ENCODE measurements at regions not wholly inside any gene's neighbourhood (a gene's known extent, or its start where the extent isn't known, plus 50 kb on each side); places are given as distances from the start of the nearest gene placed in this dataset.

DNA sequence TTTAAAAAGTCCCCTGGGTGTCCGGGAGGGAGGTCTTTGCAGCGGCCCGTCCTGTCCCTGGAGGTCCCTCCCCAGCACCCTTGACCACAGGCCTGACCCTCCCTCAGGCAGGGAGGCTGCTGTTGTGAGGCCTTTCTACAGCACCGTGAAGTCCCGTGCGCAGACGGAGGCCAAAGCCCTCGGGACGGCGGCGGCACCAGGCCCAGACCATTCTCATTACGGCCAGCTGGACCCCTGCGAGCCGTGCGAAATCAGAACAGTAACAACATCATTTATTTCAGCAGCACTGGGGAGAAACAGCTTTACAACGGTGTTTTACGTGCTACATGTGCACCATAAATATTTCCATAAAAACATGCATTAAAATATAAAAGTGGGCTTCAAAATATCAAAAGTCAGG, 101.4 kb upstream of the ACTRT2 start:
- no peak for DNase-seq

DNA sequence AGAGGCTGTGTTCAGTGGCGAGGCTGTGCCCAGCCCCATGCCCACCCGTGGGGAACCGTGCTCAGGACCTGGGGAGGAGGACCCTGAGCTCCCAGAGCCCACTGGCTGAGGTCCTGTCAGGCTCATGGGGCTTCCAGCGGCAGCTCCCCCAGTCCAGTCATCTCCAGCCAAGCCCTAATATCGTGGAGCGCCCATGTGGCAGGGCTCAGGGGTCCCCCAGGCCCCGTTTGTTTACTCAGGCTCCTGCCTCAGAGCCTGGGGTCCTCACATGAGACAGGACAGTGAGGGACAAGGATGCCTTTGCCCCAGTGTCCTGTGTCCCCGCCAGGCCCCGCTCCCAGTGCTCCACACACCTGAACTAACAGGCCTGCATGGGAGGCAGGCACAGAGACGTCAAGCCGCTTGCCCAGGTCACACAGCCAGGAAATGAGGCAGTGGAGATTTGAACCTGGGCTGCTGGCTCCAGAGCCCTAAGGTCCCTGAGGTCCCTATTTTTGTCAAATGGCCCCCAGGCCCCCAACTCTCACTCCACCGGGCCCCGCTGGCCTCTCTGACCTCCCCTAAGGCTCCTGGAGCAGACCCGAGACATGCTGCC, 100.7 kb upstream of the ACTRT2 start:
- DNase-seq: no peak

DNA sequence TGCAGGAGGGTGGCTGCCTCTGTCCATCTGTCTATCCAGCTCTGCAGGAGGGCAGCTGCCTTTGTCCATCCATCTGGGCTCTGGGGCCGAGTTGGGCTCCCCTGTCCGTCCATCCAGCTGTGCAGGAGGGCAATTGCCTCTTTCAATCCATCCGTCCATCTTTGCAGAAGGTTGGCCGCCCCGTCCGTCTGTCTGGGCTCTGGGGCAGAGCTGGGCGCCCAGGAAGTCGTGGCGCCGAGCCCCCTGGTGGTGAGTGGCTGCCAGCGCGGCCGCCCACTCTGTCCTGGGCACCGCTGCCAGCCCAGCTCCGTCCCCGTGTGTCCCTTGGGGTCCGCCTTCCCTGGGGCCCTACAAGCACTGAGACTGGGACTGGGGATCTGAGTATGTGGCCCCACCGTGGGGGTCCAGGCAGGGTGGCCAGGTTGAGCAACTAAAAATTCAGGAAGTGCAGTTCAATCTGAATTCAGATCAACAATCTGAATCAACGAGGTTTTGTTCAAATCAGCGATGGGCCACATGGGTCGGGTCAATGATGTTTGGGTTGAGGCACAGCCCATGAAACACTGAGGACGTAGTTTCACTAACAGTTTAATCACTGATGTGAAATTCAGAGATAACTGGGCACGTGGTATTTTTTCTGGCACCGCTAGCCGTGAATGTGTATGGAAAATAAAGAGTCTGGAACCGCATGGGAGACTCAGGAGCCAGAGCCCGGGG, 99.1 kb upstream of the ACTRT2 start:
- no peak for DNase-seq

DNA sequence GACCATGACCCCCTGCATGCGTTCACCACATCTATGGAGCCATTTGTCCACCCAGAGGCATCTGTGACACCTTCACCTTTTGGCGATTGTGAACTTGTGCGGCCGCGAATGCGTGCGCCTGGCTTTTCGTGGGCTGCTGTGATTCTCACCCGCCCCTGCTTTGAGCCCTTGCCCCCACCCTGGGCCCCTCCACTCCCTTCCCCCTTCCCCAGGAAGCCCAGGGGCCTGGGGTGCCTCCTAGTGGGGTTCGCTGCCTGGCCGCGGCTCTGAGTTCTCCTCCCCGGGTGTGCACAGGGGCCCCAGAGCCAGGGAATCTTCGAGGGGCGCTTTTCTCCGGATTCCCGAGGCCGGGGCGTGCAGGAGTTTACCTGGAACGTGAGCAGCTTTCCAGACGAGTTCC, 97.9 kb upstream of the ACTRT2 start:
- DNase-seq: no peak

- no peak for DNase-seq
These were observed 96.0 kb upstream of the ACTRT2 start for GRCh38 chr1:2925291-2925690.

DNA sequence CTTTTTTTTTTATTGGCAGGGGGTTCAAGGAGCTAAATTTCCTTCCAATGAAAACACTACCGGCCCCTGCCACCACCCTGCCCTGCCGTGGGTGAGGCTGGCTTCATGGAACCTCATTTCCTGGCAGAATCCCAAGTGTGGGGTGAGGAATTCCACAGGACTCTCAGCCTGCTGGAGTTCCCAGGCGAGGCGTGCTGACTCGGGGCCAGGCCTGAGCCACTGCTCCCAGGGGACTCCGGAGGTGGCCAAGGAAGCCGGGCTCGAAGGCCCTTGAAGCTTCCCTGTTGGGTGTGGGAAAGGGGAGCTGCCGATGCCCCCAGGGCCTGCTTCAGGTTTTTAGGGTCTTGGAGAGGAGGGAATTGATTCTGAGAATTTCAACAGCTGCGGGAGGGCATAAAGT, 95.3 kb upstream of the ACTRT2 start:
- no peak for DNase-seq

DNA sequence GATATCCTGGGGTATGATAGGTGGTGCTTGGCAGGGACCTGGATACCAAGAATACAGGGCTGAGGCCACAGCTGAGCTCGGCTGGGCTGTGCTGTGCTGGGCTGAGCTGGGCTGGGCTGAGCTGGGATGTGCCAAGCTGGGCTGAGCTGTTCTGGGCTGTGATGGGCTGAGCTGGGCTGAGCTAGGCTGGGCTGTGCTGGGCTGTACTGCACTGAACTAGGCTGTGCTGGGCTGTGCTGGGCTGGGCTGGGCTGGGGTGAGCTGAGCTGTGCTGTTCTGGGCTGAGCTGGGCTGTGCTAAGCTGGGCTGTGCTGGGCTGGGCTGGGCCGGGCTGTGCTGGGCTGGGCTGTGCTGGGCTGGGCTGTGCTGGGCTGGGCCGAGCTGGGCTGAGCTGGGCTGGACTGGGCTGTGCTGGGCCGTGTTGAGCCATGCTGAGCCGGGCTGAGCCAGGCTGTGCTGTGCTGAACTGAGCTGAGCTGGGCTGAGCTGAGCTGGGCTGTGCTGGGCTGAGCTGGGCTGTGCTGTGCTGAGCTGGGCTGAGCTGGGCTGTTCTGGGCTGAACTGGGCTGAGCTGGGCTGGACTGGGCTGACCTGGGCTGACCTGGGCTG, 94.7 kb upstream of the ACTRT2 start:
- no peak for DNase-seq

DNA sequence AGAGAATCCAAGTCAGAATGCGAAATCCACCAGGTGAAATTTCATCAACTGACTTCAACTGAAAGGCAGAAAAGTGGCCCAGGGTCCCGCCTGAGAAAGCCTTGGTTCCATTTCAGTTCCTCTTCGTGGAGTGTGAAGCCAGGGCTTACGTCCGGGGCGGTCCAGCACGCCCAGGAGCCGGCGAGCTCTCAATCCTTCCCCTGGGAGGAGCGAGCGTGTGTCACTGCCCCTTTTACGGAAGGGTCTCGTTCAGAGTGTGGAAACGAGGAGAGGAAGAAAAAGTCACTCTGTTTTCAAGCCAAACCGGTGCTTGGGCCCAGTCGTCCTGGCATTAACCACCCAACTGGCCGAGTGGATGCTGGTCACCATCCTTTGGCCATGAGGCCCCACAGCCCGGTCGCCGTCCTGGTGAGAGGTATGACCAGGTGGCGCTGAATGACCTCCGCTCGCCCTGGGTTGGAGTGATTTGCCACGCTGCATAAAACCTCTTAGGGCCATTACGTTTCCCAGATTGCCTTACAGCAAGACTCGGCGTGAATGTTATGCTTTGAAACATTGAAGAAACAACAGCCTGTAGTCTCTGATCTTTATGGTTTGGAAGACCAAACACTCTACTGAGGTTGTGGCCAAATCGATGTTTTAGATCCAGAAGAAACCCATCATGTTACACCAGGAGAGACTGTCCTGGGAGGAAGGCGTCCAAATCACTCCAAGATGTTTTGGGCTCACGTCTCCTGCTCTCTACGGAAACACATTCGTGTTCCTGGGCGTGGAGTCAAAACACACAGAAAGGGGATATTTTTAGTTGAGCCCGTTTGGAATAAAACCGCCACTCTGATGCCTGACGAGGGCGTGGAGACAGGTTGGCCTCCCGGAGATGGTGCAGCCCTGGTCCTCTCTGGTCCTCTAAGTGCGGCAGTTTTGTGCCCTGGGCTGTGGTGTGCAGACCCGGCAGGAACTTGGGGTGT, 93.6 kb upstream of the ACTRT2 start:
- no peak for DNase-seq

- no peak for DNase-seq
These were observed 92.6 kb upstream of the ACTRT2 start for GRCh38 chr1:2928366-2929325.

DNA sequence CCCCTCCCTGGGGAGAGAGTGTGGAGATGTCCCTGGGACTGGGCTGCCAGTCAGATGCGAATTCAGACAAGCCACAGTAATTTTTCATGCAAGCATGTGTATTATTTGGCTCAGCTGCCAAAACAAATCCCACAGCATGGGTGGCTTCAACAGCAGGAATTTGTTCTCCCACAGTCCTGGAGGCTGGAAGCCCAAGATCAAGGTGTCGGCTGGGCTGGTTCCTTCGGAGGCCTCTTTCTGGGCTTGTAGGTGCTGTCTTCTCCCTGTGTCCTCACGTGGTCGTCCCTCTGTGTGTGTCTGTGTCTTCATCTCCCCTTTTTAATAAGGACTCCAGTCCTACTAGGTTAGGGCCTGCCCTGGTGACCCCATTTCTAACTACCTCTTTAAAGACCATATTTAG, 91.9 kb upstream of the ACTRT2 start:
- no peak for DNase-seq

- no peak for DNase-seq
These were observed 91.1 kb upstream of the ACTRT2 start for GRCh38 chr1:2930016-2930815.

DNA sequence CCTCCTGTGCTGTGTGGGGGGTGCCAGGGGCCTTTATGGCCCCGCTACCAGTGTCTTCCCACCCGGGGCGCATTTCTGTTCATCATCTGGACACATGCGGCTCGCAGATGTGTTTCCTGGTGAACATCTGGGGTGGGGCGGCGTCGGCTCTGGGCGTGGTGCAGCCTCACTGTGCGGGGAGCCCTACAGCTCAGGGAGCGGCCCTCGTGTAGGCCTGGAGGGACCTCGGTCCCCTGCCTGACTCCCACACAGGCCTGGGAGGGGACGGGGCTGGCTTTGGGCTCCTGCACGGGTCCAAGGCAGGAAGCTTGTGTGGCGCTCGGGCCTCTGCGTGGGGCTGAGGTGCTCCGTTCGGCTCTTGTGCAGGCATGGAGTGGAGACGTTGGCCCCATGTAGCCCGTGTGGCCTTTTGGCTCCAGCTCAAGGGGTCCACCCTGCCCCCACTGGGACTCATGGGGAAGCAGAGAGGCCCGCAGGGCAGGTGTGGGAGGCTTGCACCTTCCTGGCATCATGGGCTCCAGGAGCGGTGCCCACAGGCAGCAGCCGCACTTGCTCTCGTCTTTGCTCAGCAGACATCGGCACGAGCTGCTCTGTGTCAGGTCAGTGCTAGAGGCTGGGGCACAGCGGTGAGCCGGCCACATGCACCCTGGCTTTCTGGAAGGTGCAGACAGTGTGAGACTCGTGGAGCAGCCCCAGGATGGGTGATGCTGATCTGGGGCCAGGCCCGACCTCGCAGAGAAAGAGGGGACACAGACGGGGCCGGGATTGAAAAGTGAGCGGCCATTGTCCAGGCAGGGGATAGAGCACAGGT, 90.1 kb upstream of the ACTRT2 start:
- DNase-seq: no peak

GRCh38 chr1:2931724-2932401, 89.4 kb upstream of the ACTRT2 start:
- DNase-seq: no peak

DNA sequence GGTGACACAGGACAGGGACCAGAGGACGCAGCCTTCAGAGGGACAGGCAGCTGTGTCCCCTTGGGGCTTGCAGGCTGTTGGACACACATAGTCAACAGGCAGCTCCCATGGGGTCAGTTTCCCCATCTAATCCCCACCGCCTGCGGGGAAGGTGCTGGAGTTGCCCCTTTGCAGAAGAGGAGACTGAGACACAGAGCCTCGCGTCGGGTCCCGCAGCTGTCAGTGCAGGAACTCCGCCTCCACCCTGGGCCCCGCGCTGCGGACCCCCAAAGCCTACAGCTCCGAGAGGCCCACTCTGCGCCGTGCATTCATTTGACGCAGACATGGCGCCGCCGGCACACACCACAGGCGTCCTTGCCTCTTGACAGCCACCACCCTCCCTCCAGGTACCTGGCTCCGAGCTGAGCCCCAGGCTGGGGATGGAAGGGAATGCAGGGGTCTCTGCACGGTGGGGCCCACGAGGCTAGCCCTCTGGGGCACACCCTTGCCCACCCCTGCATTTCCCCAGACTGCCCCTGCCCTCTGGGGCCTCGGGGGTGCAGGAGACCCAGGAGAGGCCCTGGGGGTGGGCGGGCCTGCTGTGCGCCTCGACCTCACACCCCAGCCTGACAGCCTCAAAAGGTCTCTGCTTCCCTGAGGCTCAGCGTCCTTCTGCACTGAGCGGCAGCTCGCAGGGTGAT, 88.5 kb upstream of the ACTRT2 start:
- no peak for DNase-seq

DNA sequence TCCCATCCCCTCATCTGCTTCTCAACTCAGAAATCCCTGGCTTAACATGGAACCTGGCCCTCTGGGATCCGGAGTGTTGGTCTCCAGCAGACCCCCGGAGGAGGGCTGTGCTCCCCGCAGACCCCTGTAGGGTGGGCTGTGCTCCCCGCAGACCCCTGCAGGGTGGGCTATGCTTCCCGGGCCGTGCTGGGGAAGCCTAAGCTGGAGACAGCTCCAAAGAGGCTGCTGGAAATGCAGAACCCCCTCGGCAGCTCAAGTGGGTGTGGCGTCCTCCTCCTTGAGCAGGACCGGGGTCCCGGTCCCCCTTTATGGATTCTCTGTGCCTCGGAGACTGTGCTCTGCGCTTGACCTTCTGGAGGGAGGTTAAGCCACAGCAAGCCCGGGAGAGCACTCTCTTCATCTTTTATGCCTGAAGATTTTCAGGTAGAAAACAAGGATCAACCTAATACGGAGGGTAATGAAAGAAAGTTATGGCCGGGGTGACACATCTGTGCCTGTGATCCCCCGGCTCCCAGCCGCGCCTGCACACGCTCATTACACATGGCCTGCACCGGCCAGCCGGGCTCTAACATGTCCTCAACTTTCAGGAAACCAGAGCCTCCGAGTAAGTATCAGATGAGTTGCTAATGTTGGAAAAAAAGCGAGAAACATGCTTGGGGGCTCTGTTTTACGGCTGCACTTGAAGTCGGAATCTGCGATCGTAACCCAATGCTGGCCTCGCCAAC, 87.7 kb upstream of the ACTRT2 start:
- no peak for DNase-seq

DNA sequence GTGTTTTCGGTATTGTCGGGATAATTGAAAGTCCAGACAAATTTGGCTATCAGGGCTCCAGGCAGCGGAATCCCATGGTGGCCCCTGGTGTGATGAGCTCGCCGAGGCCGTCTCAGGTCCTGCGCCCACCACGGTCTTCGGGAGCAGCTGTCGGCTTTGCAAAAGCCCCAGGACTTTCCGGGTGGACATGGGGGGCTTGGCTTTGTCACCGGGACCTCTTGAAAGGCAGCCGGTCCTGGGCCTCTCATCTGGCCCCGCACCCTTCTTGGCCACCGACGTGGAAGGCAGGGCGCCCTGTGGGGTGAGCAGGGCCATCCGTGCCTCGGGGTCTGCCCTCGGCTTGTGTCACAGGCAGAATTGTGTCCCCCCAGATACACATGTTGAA, 87.1 kb upstream of the ACTRT2 start:
- DNase-seq: no peak

DNA sequence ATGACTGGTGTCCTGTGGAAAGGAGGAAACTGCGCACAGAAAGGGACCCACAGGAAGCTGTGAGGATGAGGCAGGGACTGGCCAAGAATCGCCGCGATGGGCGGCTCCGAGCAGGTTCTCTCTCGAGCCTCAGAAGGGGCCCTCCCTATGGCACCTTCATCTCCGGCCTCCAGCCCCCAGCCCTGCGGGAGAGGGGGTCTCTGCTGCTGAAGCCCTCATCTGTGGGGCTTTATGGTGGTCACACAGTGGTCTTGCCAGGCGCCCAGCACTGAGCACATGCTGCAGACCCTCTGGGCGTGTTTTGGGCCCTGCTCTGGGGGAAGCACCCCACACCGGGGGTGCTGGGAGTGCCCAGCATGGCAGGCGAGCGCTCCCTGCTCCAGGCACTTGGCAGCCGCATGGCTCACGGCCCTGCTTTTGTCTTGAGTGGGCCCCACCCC, 86.6 kb upstream of the ACTRT2 start:
- no peak for DNase-seq

DNA sequence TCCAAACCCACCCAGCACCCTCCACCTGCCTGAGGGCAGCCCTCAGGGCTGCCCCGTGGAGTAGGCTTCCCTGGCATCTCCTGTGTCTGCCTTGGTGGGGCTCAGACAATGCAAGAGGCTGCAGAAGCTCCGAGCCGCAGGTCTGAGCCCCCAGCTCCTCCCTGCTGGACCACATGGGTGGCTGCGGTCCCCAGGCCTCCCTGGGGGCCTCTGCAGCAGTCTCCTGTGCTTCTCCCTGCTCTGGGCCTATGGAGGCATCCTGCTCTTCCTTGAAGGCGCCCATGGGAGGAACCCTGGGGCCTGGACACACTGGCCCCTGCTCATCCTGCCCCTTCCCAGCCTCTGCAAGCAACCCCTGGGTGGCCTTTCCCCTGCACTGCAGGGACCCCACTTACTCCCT, 86.1 kb upstream of the ACTRT2 start:
- no peak for DNase-seq

Measured in NCI-H526 treated with DMSO at 0.1 percent for 48 hours (cell line).